ENCODE measurements at regions not wholly inside any gene's neighbourhood (a gene's known extent, or its start where the extent isn't known, plus 50 kb on each side); places are given as distances from the start of the nearest gene placed in this dataset.
"Not testable (repeated sequence)": the region's sequence is repeated elsewhere in the genome, so short reads cannot be mapped to it uniquely, and the experiment has no call there.

DNA sequence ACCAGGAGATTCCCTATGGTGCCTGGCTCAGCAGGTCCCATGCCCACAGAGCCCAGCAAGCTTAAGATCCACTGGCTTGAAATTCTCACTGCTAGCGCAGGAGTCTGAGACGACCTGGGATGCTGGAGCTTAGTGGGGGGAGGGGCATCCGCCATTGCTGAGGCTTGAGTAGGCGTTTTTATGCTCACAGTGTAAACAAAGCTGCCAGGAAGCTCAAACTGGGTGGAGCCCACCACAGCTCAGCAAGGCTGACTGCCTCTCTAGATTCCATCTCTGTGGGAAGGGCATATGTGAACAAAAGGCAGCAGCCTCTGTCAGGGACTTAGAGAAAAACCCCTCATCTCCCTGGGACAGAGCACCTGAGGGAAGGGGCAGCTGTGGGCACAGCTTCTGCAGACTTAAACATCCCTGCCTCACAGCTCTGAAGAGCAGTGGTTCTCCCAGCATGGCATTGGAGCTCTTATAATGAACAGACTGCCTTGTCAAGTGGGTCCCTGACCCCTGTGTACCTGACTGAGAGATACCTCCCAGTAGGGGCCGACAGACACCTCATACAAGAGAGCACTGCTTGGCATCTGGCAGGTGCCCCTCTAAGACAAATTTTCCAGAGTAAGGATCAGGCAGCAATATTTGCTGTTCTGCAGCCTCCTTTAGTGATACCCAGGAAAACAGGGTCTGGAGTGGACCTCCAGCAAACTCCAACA lies 231.5 kb upstream of the SETMAR start:
- no peak for DNase-seq (ENCODE audit: low read depth)

DNA sequence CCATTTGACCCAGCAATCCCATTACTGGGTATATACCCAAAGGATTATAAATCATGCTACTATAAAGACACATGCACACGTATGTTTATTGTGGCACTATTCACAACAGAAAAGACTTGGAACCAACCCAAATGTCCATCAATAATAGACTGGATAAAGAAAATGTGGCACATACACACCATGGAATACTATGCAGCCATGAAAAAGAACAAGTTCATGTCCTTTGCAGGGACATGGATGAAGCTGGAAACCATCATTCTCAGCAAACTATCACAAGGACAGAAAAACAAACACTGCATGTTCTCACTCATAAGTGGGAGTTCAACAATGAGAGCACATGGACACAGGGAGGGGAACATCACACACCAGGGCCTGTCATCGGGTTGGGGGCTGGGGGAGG lies 225.9 kb upstream of the SETMAR start:
- DNase-seq (ENCODE audit: low read depth): not testable (repeated sequence)

DNA sequence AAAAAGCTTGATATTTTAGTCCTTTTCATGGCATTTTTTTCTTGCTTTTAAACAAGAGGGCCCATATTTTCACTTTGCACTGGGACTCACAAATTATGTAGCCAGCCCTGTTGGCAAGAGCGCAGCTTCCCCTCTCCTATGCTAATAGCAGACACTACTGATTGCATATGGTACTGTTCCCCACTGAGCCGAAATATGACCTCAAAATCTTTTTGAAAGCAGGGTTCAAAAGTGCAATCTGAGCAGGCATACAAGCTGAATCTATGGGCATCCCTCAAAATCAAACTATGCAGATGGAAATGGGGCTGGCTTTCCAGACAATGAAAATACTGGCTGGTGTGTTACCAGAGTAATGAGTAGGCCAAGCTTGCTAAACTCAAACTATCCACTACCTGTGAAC lies 225.2 kb upstream of the SETMAR start:
- DNase-seq (ENCODE audit: low read depth): no peak

DNA sequence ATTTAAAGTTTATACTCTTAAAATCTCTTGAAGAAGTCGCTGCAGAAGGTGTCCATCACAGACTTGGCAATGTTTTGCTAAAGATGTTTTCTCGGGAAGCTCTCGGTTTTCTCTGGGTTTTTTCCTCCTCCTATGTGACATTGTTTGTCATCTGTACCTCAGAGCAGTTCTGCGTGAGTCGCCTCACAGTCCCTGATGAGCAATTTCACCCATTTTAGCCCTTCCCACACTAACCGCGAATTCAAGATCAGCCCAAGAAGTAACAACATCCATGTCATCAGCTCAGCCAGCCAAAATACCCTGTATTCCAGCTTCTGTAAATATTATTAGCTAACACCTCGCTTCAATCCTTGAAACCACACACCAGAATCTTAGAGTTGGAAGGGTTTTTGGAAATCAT lies 224.3 kb upstream of the SETMAR start:
- no peak for DNase-seq (ENCODE audit: low read depth)

DNA sequence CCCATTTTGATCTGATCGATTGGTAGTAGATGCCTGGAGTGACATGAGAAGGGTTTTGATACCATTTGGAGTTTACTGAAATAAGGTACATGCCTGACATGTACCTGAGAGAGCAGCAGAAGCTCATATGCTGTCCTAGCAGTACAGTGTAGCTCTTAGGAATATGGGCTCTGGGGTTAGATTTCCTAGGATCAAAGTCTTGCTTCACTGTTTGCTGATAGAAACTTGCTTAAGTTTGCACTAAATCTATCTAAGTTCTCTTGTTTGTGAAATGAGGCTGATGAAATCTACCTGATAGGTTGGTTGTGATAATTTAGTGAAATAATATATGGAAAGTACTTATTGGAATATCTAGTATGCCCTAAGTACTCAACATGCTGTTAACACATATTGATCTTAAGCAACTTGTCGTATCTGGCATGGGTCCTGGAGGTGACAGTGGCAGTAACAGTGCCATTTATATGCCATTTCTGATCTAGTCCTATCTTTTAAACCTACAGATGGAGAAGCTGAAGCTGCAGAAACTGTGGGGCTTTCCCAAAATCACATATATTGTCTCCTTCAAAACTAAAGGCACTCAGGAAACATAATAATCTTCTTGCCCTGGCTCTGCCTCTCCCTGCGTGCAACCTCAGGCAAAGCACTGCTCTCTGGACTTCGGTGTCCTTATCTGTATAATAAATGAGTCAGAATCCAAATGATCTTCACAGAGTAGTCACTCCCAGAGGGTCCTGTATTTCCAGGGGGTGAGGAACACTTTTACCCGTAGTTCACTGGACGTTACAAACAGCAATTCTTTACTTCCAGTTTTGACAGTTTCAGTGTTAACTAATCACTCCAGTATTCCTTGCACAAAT lies 223.6 kb upstream of the SETMAR start:
- DNase-seq (ENCODE audit: low read depth): no peak

DNA sequence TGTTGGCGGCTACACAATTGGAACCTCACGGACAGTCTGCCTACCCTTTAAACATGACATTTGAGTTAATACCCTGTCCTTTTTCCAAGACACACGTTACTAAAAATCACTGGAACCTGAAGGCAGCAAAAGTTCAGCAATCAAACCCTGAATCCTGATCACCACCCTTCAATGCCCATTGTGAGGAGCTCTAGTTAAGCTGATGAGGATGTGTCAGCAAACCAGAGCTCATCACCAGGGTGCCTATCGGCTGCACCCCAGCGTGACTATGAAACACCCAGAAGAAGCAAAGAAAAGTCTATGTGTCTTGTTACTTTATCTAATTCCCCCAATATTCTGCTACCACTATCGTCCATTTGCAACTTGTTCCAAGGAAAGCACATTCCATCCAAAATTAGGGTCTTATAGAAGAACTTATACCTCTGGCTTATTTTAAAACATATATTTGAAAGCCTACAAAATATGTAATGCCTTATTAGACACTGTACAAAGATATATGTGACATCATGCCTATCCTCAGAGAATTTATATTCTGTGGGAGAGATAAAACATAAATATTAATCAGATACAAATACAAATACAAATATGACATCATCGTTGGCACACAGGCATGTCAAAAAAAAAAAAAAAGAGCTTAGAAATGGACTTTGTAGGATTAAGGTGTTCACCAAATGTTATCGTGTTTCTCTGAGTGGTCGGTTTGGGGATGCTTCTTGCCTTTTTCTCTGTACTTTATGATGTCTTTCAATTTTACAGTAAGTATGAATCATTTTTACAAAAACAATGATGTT lies 219.7 kb upstream of the SETMAR start:
- no peak for DNase-seq (ENCODE audit: low read depth)

DNA sequence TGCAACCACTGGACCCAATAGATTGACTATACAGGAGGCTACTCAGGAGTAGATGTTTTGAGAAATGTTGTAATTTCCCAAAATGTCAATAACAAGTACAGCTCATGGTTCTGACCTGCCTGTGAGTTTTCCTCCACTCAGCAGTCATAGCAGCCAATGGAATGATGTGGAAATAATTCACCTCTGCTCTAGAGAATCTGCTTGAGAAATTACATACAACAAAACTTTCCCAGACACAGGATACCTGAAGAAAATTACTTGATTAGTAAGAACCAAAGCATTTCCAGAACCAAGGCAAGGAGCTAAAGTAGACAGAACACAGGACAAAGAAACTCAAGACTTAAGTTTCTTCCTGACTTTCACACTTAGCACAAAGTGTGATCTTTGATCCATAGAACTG lies 218.9 kb upstream of the SETMAR start:
- DNase-seq (ENCODE audit: low read depth): no peak

DNA sequence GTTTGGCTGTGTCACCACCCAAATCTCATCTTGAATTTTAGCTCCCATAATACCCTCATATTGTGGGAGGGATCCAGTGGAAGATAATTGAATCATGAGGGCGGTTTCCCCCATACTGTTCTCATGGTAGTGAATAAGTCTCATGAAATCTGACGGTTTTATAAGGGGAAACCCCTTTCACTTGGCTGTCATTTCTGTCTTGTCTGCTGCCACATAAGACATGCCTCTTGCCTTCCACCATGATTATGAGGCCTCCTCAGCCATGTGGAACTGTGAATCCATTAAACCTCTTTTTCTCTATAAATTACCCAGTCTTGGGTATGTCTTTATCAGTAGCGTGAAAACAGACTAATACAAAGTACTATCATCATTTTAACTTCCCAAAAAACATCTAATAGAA lies 216.5 kb upstream of the SETMAR start:
- not testable (repeated sequence) for DNase-seq (ENCODE audit: low read depth)

DNA sequence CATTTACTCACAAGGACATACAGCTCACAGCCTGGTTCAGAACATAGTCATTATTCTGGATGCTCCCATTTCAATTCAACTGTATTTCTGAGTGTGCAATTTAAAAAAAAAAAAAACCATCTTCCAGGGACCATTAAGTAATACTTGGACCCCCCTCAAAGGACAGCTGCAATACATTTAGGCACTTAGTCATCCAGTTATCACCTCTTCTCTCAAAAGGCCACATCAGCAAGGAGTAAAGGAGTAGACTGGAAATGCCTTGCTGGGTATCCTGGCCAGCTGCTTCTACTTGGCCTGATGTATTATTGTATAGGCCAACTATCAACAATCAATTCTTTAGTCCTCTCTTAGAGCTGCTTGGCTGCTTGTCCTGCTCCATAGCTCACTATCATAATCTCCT lies 211.4 kb upstream of the SETMAR start:
- DNase-seq (ENCODE audit: low read depth): no peak

DNA sequence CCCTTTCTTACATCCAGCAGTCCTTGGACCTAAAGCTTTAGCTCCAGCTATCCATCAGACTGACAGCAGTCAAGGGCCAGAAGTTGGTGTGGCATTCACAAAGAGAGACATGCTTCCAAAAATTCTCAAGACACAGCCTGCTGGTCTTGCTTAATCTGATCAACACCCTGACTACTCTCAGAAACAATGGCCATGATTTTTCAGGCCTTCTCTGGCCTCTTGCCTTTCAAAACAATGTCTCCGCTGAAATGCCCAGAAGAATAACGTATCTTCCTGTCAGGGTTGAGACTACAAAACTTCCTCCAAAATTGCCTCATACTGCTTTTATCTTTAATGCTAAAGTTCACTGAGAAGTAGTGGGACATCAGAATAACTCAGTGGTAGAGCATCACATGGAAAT lies 205.4 kb upstream of the SETMAR start:
- DNase-seq (ENCODE audit: low read depth): no peak

DNA sequence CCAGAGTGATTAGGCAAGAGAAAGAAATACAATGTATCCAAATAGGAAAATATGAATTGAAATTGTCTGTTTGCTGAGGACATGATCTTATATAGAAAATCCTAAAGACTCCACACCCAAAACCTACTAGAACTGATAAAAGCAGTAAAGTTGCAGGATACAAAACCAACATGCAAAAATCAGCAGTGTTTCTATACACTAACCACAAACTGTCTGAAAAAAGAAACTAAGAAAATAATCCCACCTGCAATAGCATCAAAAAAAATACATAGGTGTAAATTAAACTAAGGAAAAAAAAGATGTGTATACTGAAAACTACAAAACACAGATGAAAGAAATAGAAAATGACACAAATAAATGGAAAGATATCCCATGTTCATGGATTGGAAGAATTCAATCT lies 203.6 kb upstream of the SETMAR start:
- no peak for DNase-seq (ENCODE audit: low read depth)

DNA sequence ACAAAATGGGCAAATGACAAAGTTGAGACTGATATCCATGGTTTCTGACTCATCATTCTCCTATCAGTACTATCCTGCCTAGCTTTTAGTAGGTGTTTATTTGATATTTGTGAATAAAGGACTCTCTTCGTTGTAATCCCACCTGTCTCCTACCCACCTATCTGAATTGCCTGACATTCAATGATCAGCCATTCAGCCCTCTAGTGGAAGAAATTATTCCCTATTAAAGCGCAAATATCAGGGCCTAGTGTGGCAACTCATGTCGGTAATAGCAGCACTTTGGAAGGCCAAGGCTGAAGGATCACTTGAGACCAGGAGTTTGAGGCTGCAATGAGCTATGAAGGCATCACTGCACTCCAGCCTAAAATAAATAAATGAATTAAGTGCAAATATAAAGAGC lies 195.7 kb upstream of the SETMAR start:
- no peak for DNase-seq (ENCODE audit: low read depth)

DNA sequence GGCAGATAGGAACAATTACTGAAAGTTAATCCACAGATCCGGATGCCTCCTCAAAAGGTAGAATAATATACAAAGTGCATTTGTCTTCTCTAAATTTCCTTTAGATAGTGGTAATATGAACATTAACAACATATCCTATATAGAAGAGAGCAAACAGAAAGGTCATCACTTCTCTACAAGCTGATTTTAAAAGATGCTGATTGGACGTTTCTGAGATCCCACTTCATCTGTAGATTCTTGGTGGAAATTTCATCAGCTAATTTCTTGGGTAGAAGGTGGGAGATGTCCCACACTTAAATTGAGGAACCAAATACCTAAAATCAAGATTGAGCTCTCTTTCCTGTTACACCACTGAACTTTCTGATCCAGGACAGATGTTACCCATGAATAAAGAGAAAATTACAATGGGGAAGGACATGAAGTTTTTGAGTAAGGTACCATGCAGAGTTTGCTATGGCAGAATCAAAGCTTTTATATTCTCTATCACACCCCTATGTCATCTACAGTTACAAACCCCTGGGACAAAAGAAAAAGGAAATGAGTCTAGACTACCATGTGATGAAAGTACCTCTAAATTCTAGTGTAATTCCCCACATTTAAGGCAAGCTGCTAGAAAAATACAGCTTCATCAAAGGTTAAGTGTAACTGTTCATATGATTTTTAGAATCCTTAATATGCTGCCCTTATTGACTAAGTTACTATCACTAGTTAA lies 189.2 kb upstream of the SETMAR start:
- no peak for DNase-seq (ENCODE audit: low read depth)

DNA sequence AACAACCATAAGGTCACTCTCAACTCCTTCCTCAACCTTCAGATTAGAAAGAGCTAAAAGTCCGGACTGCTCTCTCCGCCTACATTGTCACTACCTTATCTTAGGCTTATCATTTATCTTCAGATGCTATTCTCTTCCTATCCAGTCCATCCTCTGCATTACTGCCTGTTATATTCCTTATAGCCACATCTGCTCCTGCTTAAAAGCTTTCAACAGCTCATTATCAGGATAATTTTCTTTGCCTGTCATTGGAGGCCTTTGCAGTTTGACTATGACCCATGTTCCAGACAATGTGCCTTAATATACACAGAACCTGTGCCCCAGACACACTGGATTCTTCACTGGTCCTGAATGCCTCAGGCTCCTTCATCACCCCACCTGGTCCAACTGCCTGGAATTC lies 184.1 kb upstream of the SETMAR start:
- no peak for DNase-seq (ENCODE audit: low read depth)

DNA sequence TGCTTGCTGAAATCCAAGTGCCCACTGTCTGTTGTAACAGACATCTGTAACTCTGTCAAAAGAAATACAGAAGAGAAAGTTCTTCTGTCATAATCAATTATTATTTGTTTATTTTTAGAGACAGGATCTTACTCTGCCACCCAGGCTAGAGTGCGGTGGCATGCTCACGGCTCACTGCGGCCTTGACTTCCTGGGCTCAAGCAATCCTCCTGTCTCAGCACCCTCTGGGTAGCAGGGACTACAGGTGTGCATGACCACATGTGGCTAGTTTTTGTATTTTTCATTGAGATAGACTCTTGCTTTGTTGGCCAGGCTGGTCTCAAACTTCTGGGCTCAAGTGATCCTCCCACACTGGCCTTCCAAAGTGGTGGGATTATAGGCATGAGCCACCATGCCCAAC lies 177.6 kb upstream of the SETMAR start:
- no peak for DNase-seq (ENCODE audit: low read depth)

DNA sequence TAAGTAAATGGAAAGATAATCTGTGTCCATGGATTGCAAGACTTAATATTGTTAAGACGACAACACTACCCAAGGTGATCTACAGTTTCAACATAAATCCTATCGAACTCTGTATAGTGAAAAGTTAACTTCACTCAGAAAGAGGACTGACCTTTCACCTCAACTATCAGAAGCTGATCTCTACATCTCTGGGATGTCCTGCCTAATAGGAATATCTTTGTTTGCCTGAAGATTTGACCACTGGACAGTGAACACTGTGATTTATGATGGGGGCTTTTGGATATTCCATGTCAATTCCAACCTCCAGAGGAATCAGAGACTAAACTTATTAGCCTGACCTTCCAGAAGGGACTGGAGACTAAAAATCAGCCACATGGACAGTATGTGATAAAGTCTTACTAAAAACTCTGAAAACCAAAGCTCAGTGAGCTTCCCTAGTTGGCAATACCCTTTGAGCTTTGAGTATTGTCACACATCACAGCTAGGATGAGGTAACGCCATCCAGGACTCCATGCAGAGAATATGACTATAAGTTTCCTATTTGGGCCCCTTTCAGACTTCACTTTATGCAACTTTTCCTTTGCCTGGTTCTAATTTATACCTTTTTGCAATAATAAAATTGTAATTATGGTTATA lies 164.9 kb upstream of the SETMAR start:
- no peak for DNase-seq (ENCODE audit: low read depth)

DNA sequence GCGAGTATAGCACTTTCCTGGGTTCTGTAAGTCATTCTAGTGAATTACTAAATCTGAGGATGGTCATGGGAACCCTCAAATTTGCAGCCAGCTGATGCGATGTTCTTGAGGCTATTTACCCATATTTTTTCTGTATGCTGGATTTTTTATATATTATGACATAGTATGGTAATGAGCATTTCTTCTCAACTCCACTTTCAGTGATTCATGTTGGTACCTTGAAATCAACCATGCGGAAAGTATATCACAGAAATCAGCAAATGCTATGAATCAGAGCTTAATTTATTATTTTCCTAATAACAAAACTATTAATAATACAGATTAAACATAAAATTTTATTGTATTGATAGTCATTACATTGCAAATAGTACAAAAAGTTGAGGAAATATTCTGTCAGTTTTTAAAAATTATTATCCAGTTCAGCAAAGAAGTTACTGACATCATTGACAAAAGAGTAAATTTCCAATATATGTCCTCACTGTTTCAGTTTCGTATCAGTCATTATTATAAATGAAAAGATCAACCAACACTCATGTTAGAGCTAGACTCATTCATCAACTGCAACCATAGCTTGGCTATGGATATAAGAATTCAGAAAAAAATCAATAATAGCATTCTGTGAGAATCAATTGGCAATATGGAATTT lies 164.3 kb upstream of the SETMAR start:
- no peak for DNase-seq (ENCODE audit: low read depth)

DNA sequence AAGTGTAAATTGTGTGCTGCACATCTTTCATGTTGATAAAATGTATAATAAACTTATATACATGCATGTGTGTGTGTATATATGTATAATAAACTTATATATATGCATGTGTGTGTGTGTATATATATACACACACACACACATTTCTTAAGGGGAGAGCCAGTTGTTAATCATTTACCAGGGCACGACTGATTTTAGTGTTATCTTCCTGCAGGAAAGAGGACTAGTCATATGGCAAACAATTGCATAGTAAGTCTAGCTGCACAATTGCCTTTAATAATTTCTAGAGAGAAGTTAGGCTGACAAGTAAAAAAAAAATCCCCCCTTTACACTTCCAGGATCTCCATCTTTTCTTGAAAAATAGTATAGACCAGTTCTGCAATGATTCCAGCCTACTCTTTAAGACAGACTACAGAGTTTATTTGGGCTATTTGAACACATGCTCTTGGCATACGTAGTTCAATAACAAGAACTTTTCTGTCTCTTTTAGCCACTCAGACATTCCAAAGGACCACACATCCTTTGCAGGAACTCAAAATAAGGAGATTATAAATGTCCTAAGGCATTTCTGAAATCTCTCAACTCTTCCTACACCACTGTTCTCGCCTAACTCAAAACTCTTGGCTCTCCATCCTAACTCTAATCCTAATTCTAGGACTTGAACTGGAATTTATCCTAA lies 163.6 kb upstream of the SETMAR start:
- no peak for DNase-seq (ENCODE audit: low read depth)

DNA sequence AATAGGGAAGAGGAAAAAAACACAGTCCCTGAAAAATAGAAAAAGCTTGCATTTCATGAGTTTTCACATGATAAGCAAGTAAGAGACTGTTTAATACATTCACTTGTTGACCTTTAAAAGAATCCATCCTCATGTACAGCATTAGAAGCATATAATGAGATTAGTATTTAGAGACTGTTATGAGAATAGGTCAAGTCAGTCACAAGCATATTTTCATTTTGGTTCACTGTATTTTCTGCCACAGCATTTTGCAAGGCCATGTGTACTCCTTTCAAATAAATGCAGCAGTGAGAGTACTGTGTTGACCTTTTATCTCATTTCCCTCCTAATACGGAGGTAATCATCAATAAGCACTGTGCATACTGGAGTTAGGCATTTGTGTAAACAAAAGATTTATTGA lies 162.2 kb upstream of the SETMAR start:
- no peak for DNase-seq (ENCODE audit: low read depth)

DNA sequence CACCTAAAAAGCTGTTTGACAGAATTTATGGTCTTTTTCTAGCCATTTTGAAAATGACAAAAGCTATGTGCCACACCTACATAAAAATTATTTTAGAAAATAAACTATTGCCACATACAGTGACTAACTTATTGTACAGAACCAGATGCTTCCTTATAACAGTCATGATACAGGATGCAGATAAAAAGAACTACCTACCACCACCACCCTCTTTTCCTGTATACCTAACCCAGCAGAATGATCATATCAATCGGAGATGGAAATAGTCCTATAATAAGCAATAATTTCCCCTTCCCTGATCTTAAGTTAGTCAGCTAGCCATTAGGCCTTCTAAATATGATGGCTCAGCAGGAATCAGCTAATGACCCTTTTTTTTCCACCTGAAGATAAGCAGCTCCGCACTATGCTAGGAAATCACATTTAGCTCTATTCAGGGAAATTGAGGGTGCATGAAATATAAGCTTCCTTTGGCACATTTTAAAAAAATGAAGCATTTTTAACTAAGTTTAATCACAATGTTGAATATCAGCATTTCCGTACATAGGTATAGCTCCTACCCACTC lies 155.5 kb upstream of the SETMAR start:
- DNase-seq (ENCODE audit: low read depth): no peak

Data from fibroblast of the conjunctiva (primary cell).